SK-N-MC (cell line): ENCODE measurements at regions not wholly inside any gene's neighbourhood (a gene's known extent, or its start where the extent isn't known, plus 50 kb on each side); places are given as distances from the start of the nearest gene placed in this dataset.
A peak's percentile ranks its signal among the peaks of the same experiment; 100 is the strongest.

Source experiments
- DNase-seq: peaks from one replicate; pipeline ENCODE4 v3.0.0-alpha.2; 2011; ENCODE audit warnings: low read depth, low spot score
- H3K27ac ChIP-seq: fragments of 200-600 bp; sonication (generic); 2 replicates; pipeline ENCODE4 v1.5.1; 2016; ENCODE audit warnings: mixed run types
- H3K36me3 ChIP-seq: fragments of 200-600 bp; sonication (generic); 2 replicates; pipeline ENCODE4 v1.6.1; 2017; ENCODE audit warnings: antibody characterized with exemption, low read length, mixed read lengths; ENCODE audit not compliant: insufficient read depth
- H3K4me3 ChIP-seq: fragments of 200-600 bp; sonication (generic); 2 replicates; pipeline ENCODE4 v1.5.1; 2016
- H3K9ac ChIP-seq: fragments of 200-600 bp; sonication (generic); 2 replicates; pipeline ENCODE4 v1.8.0; 2017; ENCODE audit warnings: mixed run types, mixed read lengths; ENCODE audit not compliant: insufficient read length
- H3K9me3 ChIP-seq: fragments of 200-600 bp; sonication (generic); 2 replicates; pipeline ENCODE4 v1.6.1; 2017; ENCODE audit warnings: low read depth, mild to moderate bottlenecking, antibody characterized with exemption, low read length, moderate library complexity, mixed read lengths
- EZH2 ChIP-seq: fragments of 200-600 bp; sonication (generic); IDR thresholded peaks from one replicate; pipeline ENCODE4 v1.6.1; 2017; ENCODE audit warnings: antibody characterized with exemption
- FOXP2 ChIP-seq: optimal IDR thresholded peaks from 2 replicates; pipeline ENCODE3; 2011; ENCODE audit warnings: mild to moderate bottlenecking, moderate library complexity; ENCODE audit not compliant: insufficient read depth; ENCODE audit errors: extremely low read length, control extremely low read depth
- POLR2AphosphoS5 ChIP-seq: IDR thresholded peaks from 2 replicates; pipeline ENCODE4 v1.6.1; 2012; ENCODE audit warnings: mild to moderate bottlenecking, low read depth, low read length, borderline replicate concordance

- TF ChIP-seq EZH2, result no peak
- H3K4me3 ChIP-seq, result no peak overlapping the region
- no peak overlapping the region for H3K27ac ChIP-seq
- no peaks in the 10 kb centered on the region for H3K9me3 ChIP-seq
- H3K9ac ChIP-seq, result no peak overlapping the region
- H3K36me3 ChIP-seq, result no peaks in the 10 kb centered on the region
- DNase-seq, result no peak
Measured at GRCh38 chr10:59493017-59493416, 130.7 kb upstream of the FAM13C start.

GRCh38 chr10:59479426-59479825 is 117.1 kb upstream of the FAM13C start:
- Histone ChIP-seq H3K4me3 (peak overlapping the region; percentile 47), H3K9me3 (no peaks in the 10 kb centered on the region), H3K9ac (no peak overlapping the region), H3K36me3 (no peaks in the 10 kb centered on the region), H3K27ac (no peak overlapping the region)
- no peak for DNase-seq
- TF ChIP-seq EZH2 (no peak), POLR2AphosphoS5 (no peak), FOXP2 (no peak)

- H3K27ac ChIP-seq, result no peak overlapping the region
- DNase-seq, result no peak
- H3K9me3 ChIP-seq, result no peaks in the 10 kb centered on the region
- H3K4me3 ChIP-seq, result no peak overlapping the region
- no peaks in the 10 kb centered on the region for H3K36me3 ChIP-seq
- TF ChIP-seq POLR2AphosphoS5 (no peak), FOXP2 (no peak), EZH2 (no peak)
- H3K9ac ChIP-seq, result no peak overlapping the region
Measured at GRCh38 chr10:59470570-59470969, 108.2 kb upstream of the FAM13C start.

GRCh38 chr10:59465088-59465487 is 102.7 kb upstream of the FAM13C start:
- DNase-seq, result no peak
- H3K9me3 ChIP-seq, result no peaks in the 10 kb centered on the region
- H3K9ac ChIP-seq, result no peak overlapping the region
- H3K27ac ChIP-seq, result no peak overlapping the region
- H3K4me3 ChIP-seq, result no peak overlapping the region
- H3K36me3 ChIP-seq, result no peaks in the 10 kb centered on the region
- TF ChIP-seq EZH2 (no peak), FOXP2 (no peak), POLR2AphosphoS5 (no peak)

- Histone ChIP-seq H3K36me3 (no peaks in the 10 kb centered on the region), H3K4me3 (no peak overlapping the region), H3K27ac (no peak overlapping the region), H3K9me3 (no peaks in the 10 kb centered on the region), H3K9ac (no peak overlapping the region)
- TF ChIP-seq POLR2AphosphoS5, result no peak
- TF ChIP-seq FOXP2, result no peak
- no peak for TF ChIP-seq EZH2
- no peak for DNase-seq
Measured at GRCh38 chr10:59464483-59464882, 102.1 kb upstream of the FAM13C start.

GRCh38 chr10:59463909-59464308 is 101.6 kb upstream of the FAM13C start:
- no peaks in the 10 kb centered on the region for H3K36me3 ChIP-seq
- TF ChIP-seq POLR2AphosphoS5 (no peak), EZH2 (no peak), FOXP2 (no peak)
- no peak overlapping the region for H3K9ac ChIP-seq

GRCh38 chr10:59460601-59461000 is 98.3 kb upstream of the FAM13C start:
- Histone ChIP-seq H3K9ac (no peak overlapping the region), H3K27ac (no peak overlapping the region), H3K9me3 (no peaks in the 10 kb centered on the region), H3K4me3 (no peak overlapping the region), H3K36me3 (no peaks in the 10 kb centered on the region)
- DNase-seq, result no peak
- TF ChIP-seq FOXP2, result no peak
- no peak for TF ChIP-seq POLR2AphosphoS5
- no peak for TF ChIP-seq EZH2

More at GRCh38 chr10:59463909-59464308, 101.6 kb upstream of the FAM13C start:
- Histone ChIP-seq H3K4me3 (no peak overlapping the region), H3K9me3 (no peaks in the 10 kb centered on the region), H3K27ac (no peak overlapping the region)
- no peak for DNase-seq

GRCh38 chr10:59456199-59456598 is 93.8 kb upstream of the FAM13C start:
- TF ChIP-seq EZH2 (no peak), POLR2AphosphoS5 (no peak), FOXP2 (no peak)
- no peak overlapping the region for H3K9ac ChIP-seq
- no peaks in the 10 kb centered on the region for H3K36me3 ChIP-seq
- DNase-seq, result no peak
- H3K27ac ChIP-seq, result no peak overlapping the region
- no peak overlapping the region for H3K4me3 ChIP-seq
- H3K9me3 ChIP-seq, result no peaks in the 10 kb centered on the region

GRCh38 chr10:59454171-59454919 is 92.0 kb upstream of the FAM13C start:
- H3K4me3 ChIP-seq, result no peak overlapping the region
- DNase-seq, result no peak
- H3K9me3 ChIP-seq, result no peaks in the 10 kb centered on the region
- H3K36me3 ChIP-seq, result no peaks in the 10 kb centered on the region
- no peak overlapping the region for H3K9ac ChIP-seq
- no peak overlapping the region for H3K27ac ChIP-seq
- TF ChIP-seq EZH2 (no peak), FOXP2 (no peak), POLR2AphosphoS5 (no peak)
